ENCODE measurements at regions not wholly inside any gene's neighbourhood (a gene's known extent, or its start where the extent isn't known, plus 50 kb on each side); places are given as distances from the start of the nearest gene placed in this dataset.

- no peak for DNase-seq
- ChIA-PET POLR2A (no interaction called here), CTCF (no interaction called here)
- Mint-ChIP-seq H3K27ac (no peak overlapping the region), H3K9me3 (no peaks in the 10 kb centered on the region), H3K4me3 (no peak overlapping the region), H3K36me3 (ENCODE audit: low read depth) (no peaks in the 10 kb centered on the region), H3K27me3 (peaks cover 11% of the 10 kb centered on the region), H3K4me1 (ENCODE audit: low read depth) (no peaks in the 10 kb centered on the region)
- Histone ChIP-seq H3K27ac (ENCODE audit: low read depth in 1 of 2, low read length in 2 of 2) (no peak overlapping the region), H3K4me3 (ENCODE audit: low read length) (no peak overlapping the region), H3K36me3 (ENCODE audit: insufficient read depth, low read length) (no peaks in the 10 kb centered on the region), H3K27me3 (ENCODE audit: control insufficient read depth in 1 of 2, insufficient read depth in 2 of 2, low read length in 2 of 2) (no peaks in the 10 kb centered on the region), H3K9me3 (ENCODE audit: control insufficient read depth in 1 of 2, insufficient read depth in 1 of 2, low read length in 2 of 2) (no peaks in the 10 kb centered on the region), H3K4me1 (ENCODE audit: insufficient read depth, low read length) (no peaks in the 10 kb centered on the region)
- ATAC-seq (ENCODE audit: poor library complexity): no peak
- intact Hi-C loops (cut with DNase I, micrococcal nuclease): no loop called here
- no peak for TF ChIP-seq CTCF (IDR thresholded peaks at IDR 0.05)
These were observed 447.6 kb downstream of the SUCLA2 start for GRCh38 chr13:47553329-47553977.

GRCh38 chr13:47549219-47549752, 451.8 kb downstream of the SUCLA2 start:
- no peak overlapping the region for H3K4me3 ChIP-seq (ENCODE audit: low read length)
- TF ChIP-seq CTCF (IDR thresholded peaks at IDR 0.05): no peak
- DNase-seq: no peak
- H3K4me1 Mint-ChIP-seq (ENCODE audit: low read depth): no peaks in the 10 kb centered on the region
- H3K36me3 Mint-ChIP-seq (ENCODE audit: low read depth): no peaks in the 10 kb centered on the region
- no peak overlapping the region for H3K4me3 Mint-ChIP-seq
- no peaks in the 10 kb centered on the region for H3K4me1 ChIP-seq (ENCODE audit: insufficient read depth, low read length)
- ChIA-PET POLR2A (no interaction called here), CTCF (no interaction called here)
- no peaks in the 10 kb centered on the region for H3K9me3 ChIP-seq (ENCODE audit: control insufficient read depth in 1 of 2, insufficient read depth in 1 of 2, low read length in 2 of 2)
- H3K9me3 Mint-ChIP-seq: no peaks in the 10 kb centered on the region
- H3K36me3 ChIP-seq (ENCODE audit: insufficient read depth, low read length): no peaks in the 10 kb centered on the region
- no peak overlapping the region for H3K27ac Mint-ChIP-seq
- H3K27me3 ChIP-seq (ENCODE audit: control insufficient read depth in 1 of 2, insufficient read depth in 2 of 2, low read length in 2 of 2): no peaks in the 10 kb centered on the region
- no peak overlapping the region for H3K27ac ChIP-seq (ENCODE audit: low read depth in 1 of 2, low read length in 2 of 2)
- H3K27me3 Mint-ChIP-seq: peaks cover 11% of the 10 kb centered on the region
- intact Hi-C loops (cut with DNase I, micrococcal nuclease): no loop called here
- no peak for ATAC-seq (ENCODE audit: poor library complexity)

- DNase-seq (no peak), ATAC-seq (ENCODE audit: poor library complexity) (no peak)
- POLR2A ChIA-PET: no interaction called here
These were observed 452.7 kb downstream of the SUCLA2 start for GRCh38 chr13:47548294-47548840.

More at GRCh38 chr13:47548294-47548840, 452.7 kb downstream of the SUCLA2 start:
- Histone ChIP-seq H3K27ac (ENCODE audit: low read depth in 1 of 2, low read length in 2 of 2) (no peak overlapping the region), H3K27me3 (ENCODE audit: control insufficient read depth in 1 of 2, insufficient read depth in 2 of 2, low read length in 2 of 2) (no peaks in the 10 kb centered on the region), H3K9me3 (ENCODE audit: control insufficient read depth in 1 of 2, insufficient read depth in 1 of 2, low read length in 2 of 2) (no peaks in the 10 kb centered on the region), H3K4me3 (ENCODE audit: low read length) (no peak overlapping the region), H3K4me1 (ENCODE audit: insufficient read depth, low read length) (no peaks in the 10 kb centered on the region), H3K36me3 (ENCODE audit: insufficient read depth, low read length) (no peaks in the 10 kb centered on the region)
- no peak overlapping the region for H3K4me3 Mint-ChIP-seq
- CTCF ChIA-PET: no interaction called here
- no peaks in the 10 kb centered on the region for H3K4me1 Mint-ChIP-seq (ENCODE audit: low read depth)
- no peaks in the 10 kb centered on the region for H3K9me3 Mint-ChIP-seq
- no peak for TF ChIP-seq CTCF (IDR thresholded peaks at IDR 0.05)
- H3K27ac Mint-ChIP-seq: no peak overlapping the region
- intact Hi-C loops (cut with DNase I, micrococcal nuclease): no loop called here
- peaks cover 11% of the 10 kb centered on the region for H3K27me3 Mint-ChIP-seq
- H3K36me3 Mint-ChIP-seq (ENCODE audit: low read depth): no peaks in the 10 kb centered on the region
